IMR-90 (cell line): ENCODE measurements at regions not wholly inside any gene's neighbourhood (a gene's known extent, or its start where the extent isn't known, plus 50 kb on each side); places are given as distances from the start of the nearest gene placed in this dataset.

Experiments used
- ATAC-seq: fragments of 200-7000 bp; cut with Tn5 transposase; 2 replicates; pipeline ENCODE4 v1.9.1; 2020; ENCODE audit warnings: low read depth, mild to moderate bottlenecking, moderate library complexity
- BruUV-seq: library from RNA; stranded (reverse); fragments of 400-500 nt; replicated peaks from 2 replicates; lab custom pipeline; 2021; lab: Mats Ljungman, UMichigan
- CTCF ChIA-PET: fragments of 300-600 bp; formaldehyde crosslinking; extraction: SDS; loops from one replicate; lab custom pipeline; 2021; ENCODE audit warnings: antibody characterized with exemption; lab: Yijun Ruan, JAX
- POLR2A ChIA-PET: fragments of 300-600 bp; sonication (Branson Sonifier 250); formaldehyde crosslinking; loops from one replicate; lab custom pipeline; 2022; ENCODE audit warnings: antibody characterized with exemption; ENCODE audit not compliant: unreplicated experiment; lab: Charles Lee
- DNase-seq: peaks from one replicate; pipeline ENCODE4 v3.0.0; 2013
- H2AFZ ChIP-seq: replicated peaks from 2 replicates; pipeline ENCODE3; 2013; ENCODE audit warnings: low read length, mild to moderate bottlenecking; ENCODE audit not compliant: poor library complexity
- H2AK5ac ChIP-seq: 2 replicates; pipeline ENCODE4 v1.6.1; 2013; ENCODE audit warnings: low read depth, low read length, inconsistent platforms
- H2AK9ac ChIP-seq: replicated peaks from 2 replicates; pipeline ENCODE3; 2013; ENCODE audit warnings: mild to moderate bottlenecking, low read depth, low read length, moderate library complexity; ENCODE audit not compliant: poor library complexity
- H2BK120ac ChIP-seq: 2 replicates; pipeline ENCODE4 v1.6.1; 2013; ENCODE audit warnings: low read depth, low read length, inconsistent platforms
- H2BK15ac ChIP-seq: 3 replicates; pipeline ENCODE4 v1.6.1; 2013; ENCODE audit warnings: low read depth, low read length, inconsistent platforms
- H2BK20ac ChIP-seq: 2 replicates; pipeline ENCODE4 v1.6.1; 2013; ENCODE audit warnings: low read depth, mild to moderate bottlenecking, inconsistent platforms, low read length, moderate library complexity
- H2BK5ac ChIP-seq: 2 replicates; pipeline ENCODE4 v1.6.1; 2013; ENCODE audit warnings: mild to moderate bottlenecking, low read depth, low read length, inconsistent platforms; ENCODE audit not compliant: poor library complexity, severe bottlenecking
- H3K14ac ChIP-seq: replicated peaks from 2 replicates; pipeline ENCODE4 v1.6.1; 2013; ENCODE audit warnings: low read depth, low read length, inconsistent platforms
- H3K18ac ChIP-seq: 2 replicates; pipeline ENCODE4 v1.6.1; 2013; ENCODE audit warnings: low read depth, low read length, control low read depth
- H3K23ac ChIP-seq: 2 replicates; pipeline ENCODE4 v1.6.1; 2013; ENCODE audit warnings: low read depth, low read length, inconsistent platforms
- H3K27ac ChIP-seq: 2 replicates; pipeline ENCODE4 v1.5.1; 2013; ENCODE audit warnings: mild to moderate bottlenecking, control low read depth, low read length; ENCODE audit not compliant: insufficient read depth
- H3K27me3 ChIP-seq: 2 replicates; pipeline ENCODE4 v1.6.1; 2013; ENCODE audit warnings: low read length; ENCODE audit not compliant: control insufficient read depth, insufficient read depth
- H3K36me3 ChIP-seq: 2 replicates; pipeline ENCODE4 v1.6.1; 2013; ENCODE audit warnings: low read length, mixed read lengths; ENCODE audit not compliant: control insufficient read depth, insufficient read depth
- H3K4ac ChIP-seq: 2 replicates; pipeline ENCODE4 v1.6.1; 2013; ENCODE audit warnings: low read depth, low read length, inconsistent platforms
- H3K4me1 ChIP-seq: 2 replicates; pipeline ENCODE4 v1.6.1; 2013; ENCODE audit warnings: low read length, mixed read lengths; ENCODE audit not compliant: control insufficient read depth, insufficient read depth
- H3K4me2 ChIP-seq: 2 replicates; pipeline ENCODE4 v1.6.1; 2013; ENCODE audit warnings: low read depth, mild to moderate bottlenecking, control low read depth, low read length, moderate library complexity
- H3K4me3 ChIP-seq: 2 replicates; pipeline ENCODE4 v1.5.1; 2013; ENCODE audit warnings: low read depth, mild to moderate bottlenecking, control low read depth, low read length, moderate library complexity; ENCODE audit not compliant: insufficient read depth
- H3K56ac ChIP-seq: 2 replicates; pipeline ENCODE4 v1.6.1; 2013; ENCODE audit warnings: low read length, inconsistent platforms; ENCODE audit not compliant: insufficient read depth; ENCODE audit errors: extremely low read depth
- H3K79me1 ChIP-seq, 2 experiments: 2 replicates each; pipeline ENCODE4 v1.6.1; 2013; ENCODE audit warnings: low read length in 2 of 2, inconsistent platforms in 1 of 2, low read depth in 1 of 2
- H3K9ac ChIP-seq: 2 replicates; pipeline ENCODE4 v1.6.1; 2013; ENCODE audit warnings: low read depth, low read length, control low read depth
- H3K9me1 ChIP-seq: 2 replicates; pipeline ENCODE4 v1.6.1; 2013; ENCODE audit warnings: low read length, inconsistent platforms; ENCODE audit not compliant: insufficient read depth
- H3K9me3 ChIP-seq: 2 replicates; pipeline ENCODE4 v1.6.1; 2013; ENCODE audit warnings: low read length; ENCODE audit not compliant: control insufficient read depth, insufficient read depth
- H4K20me1 ChIP-seq: 2 replicates; pipeline ENCODE4 v1.6.1; 2013; ENCODE audit warnings: low read length, inconsistent platforms; ENCODE audit not compliant: insufficient read depth
- H4K5ac ChIP-seq: 2 replicates; pipeline ENCODE4 v1.6.1; 2013; ENCODE audit warnings: mild to moderate bottlenecking, low read depth, low read length, control low read depth
- H4K8ac ChIP-seq, 2 experiments: 2 replicates each; pipeline ENCODE4 v1.6.1; 2013; ENCODE audit warnings: low read depth in 2 of 2, low read length in 2 of 2, control low read depth in 1 of 2, inconsistent platforms in 1 of 2
- H4K91ac ChIP-seq: 2 replicates; pipeline ENCODE4 v1.6.1; 2013; ENCODE audit warnings: low read depth, low read length, inconsistent platforms; ENCODE audit not compliant: insufficient read depth
- CEBPB ChIP-seq: IDR thresholded peaks from 2 replicates; pipeline ENCODE4 v1.6.1; 2012; ENCODE audit warnings: low read depth, low read length, improper control_type of control experiment
- MXI1 ChIP-seq: IDR thresholded peaks from 2 replicates; pipeline ENCODE4 v1.6.1; 2012; ENCODE audit warnings: low read depth, mild to moderate bottlenecking, low read length, moderate library complexity, borderline replicate concordance
- WGBS, 2 experiments: methylation state at CpG; one replicate each; pipeline versions ENCODE4 v1.1.5 to v1.1.7; 2013; ENCODE audit warnings: missing lambda C conversion rate in 2 of 2; ENCODE audit not compliant: insufficient read length in 1 of 2; ENCODE audit errors: extremely low coverage in 2 of 2; 5-methylcytosine and 5-hydroxymethylcytosine counted together
- dilution Hi-C: fragments of 300-500 bp; cut with HindIII; formaldehyde crosslinking; loops from one replicate; pipeline ENCODE4 v1.14.3; 2018; ENCODE audit warnings: low sequenced_read_pairs; ENCODE audit not compliant: unreplicated experiment
- in situ Hi-C: fragments of 300-500 bp; cut with MboI; formaldehyde crosslinking; loops from 3 replicates; pipeline ENCODE4 v1.14.3; 2019; ENCODE audit warnings: low sequenced_read_pairs, inconsistent platforms, mixed read lengths
- intact Hi-C: fragments of 100-400 bp; cut with micrococcal nuclease; formaldehyde crosslinking; loops from 2 replicates; pipeline ENCODE4 v1.10.0; 2022

DNA sequence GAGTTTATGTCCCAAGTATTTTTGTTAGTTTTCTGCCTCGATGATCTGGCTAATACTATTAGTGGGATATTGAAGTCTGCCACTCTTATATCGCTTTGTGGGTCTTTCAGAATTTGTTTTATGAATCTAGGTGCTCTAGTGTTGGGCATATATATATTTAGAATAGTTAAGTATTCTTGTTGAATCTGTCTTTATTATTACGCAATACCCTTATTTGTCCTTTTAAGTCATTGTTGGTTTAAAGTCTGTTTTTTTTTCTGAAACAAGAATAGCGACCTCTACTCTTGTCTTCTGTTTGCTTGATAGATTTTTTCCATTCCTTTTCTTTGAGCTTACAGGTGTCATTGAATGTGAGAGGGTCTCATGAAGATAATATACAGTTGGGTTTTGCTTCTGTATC, 239.0 kb downstream of the ASCL1 start:
- Histone ChIP-seq H4K20me1 (no peaks in the 10 kb centered on the region), H2BK5ac (no peak overlapping the region), H4K8ac (no peak overlapping the region), H3K4me3 (no peak overlapping the region), H2AK5ac (no peak overlapping the region), H3K4ac (no peak overlapping the region), H4K91ac (no peak overlapping the region), H2BK15ac (no peak overlapping the region), H3K36me3 (no peaks in the 10 kb centered on the region), H3K9me3 (peaks cover 14% of the 10 kb centered on the region), H3K4me1 (no peaks in the 10 kb centered on the region), H4K5ac (no peak overlapping the region), H3K56ac (no peak overlapping the region), H3K14ac (no peak overlapping the region), H2AFZ (no peak overlapping the region), H3K18ac (no peak overlapping the region), H3K23ac (no peak overlapping the region), H3K27ac (no peak overlapping the region), H2AK9ac (no peak overlapping the region), H3K4me2 (no peak overlapping the region), H3K9ac (no peak overlapping the region), H3K9me1 (no peaks in the 10 kb centered on the region), H3K79me1 (no peaks in the 10 kb centered on the region), H3K27me3 (no peaks in the 10 kb centered on the region), H2BK20ac (no peak overlapping the region), H2BK120ac (no peak overlapping the region)
- intact Hi-C loops: no loop called here
- no CpG with 5 or more reads among the region's 4 CpGs for WGBS, 2 experiments
- in situ Hi-C loops: no loop called here
- CTCF ChIA-PET: no interaction called here
- TF ChIP-seq CEBPB (peak; percentile 87), MXI1 (no peak)
- BruUV-seq: no TSS peak
- DNase-seq (no peak), ATAC-seq (no peak)
- POLR2A ChIA-PET: no interaction called here
- dilution Hi-C loops: no loop called here
